Inflammatory macrophage treated with lipopolysaccharide for 1 hour (primary cell): ENCODE measurements at regions not wholly inside any gene's neighbourhood (a gene's known extent, or its start where the extent isn't known, plus 50 kb on each side); places are given as distances from the start of the nearest gene placed in this dataset.

ENCODE experiments used
- DNase-seq, 2 donors: peaks; one replicate each; pipeline ENCODE4 v3.0.0-alpha.2; 2020 to 2022

DNA sequence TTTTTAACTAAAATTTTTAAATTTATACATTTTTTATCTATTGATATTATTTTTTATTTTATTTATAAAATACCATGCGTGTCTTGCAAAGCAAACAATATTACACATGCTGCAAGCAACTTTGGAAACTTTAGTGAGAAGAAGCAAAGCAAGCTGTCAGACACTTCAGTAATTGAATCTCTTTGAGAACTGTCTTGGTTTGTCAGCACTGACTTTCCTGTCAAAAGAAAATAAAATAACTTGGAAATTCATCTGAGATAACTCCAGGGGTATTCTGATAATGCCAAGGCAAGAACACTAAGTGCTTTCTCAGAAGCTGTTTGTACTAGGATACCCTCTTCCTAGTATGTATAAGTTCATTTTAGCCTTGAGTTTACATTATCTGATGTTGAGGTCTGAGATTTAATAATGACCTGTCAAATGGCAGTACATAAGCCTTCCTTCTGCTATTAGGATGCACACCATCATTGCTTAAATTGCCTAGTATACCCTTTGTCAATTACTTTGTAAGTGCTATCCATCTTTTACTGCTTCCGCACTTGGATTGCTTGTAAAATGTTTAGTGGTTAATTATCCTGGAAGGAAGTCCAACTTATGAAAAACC lies 624.2 kb upstream of the AGA start:
- DNase-seq: no peak

DNA sequence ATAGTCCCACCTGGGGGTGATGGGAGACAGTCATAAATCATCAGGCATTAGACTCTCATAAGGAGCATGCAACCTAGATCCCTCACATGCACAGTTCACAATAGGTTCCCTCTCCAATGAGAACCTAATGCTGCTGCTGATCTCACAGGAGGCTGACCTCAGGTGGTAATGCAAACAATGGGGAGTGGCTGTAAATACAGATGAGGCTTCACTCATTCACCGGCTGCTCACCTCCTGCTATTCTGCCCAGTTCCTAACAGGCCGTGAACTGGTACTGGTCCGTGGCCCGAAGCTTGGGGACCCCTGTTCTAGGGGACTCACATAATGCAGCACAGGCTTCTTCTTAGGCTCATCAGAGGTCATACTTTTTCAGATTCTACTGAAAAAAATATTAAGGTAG lies 625.9 kb upstream of the AGA start:
- no peak for DNase-seq

DNA sequence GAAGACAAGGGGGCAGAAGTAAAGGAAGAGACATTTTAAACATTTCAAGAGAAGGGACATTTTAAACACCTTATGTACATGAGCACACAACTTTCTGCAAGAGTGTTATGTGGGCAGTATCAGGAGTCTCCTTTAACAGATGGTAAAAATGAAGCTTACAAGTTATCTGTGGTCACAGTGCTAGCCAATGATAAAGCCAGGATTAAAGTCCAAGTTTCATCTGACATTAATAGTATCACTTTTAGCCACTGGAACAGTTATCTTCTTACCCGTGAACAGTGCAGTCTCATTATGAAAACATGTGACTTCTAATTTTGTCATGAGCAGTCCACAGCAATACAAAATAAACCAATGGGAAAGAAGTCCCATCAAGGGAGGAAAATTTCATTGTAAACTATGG lies 627.9 kb upstream of the AGA start:
- DNase-seq: no peak

DNA sequence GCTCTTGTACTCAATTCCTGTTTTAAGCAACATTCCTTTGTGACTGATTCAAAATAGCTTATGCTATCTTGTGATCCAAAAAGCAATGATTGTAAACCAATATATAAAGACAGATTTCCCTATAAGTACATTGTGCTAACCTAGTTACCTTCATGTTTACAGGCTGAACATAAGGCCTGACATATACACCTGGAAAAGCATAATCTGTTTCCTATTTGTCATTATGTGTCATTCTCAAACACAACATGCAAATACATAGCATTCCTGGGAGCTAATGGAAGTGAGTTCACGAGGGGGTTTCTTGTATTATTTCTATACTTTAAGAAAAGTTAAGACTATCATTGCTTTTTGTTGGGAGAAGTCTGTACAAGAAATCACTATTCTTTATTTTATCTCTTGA lies 638.1 kb upstream of the AGA start:
- DNase-seq: no peak

DNA sequence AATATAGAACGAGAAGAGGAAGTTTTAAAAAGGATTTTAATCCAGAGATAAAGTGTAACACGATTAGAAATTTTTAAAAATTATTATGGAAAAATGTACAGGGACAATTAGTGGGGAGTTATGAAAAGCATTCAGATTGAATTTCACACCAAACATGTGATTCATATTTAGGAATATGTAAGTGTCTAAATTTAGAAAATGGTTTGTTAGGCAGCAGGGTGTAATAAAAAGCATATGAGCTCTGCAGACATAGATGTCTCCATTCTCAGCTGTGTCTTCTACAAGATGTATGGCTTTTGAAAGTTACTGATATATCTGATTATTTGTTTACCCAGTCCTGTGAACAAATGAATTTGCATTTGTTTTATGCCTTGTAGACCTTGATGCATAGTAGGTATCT lies 638.9 kb upstream of the AGA start:
- DNase-seq: no peak

DNA sequence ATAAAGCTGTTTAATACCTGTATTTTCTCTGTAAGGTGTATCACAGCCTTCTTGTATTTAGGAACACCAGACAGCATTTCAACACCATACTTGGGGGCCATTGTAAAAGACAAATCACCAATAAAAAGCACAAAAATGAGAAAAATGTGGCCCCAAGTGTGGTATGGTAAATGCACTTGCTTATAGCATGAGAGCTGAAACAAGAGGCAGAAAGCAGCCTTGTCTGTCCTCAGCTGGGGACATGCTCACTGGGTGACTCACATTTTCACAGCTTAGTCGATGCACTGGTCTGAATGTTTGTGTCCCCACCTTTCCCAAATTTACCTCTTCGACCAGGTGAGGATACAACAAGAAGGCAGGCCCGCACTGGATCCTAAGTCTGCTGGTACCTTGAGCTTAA lies 639.7 kb upstream of the AGA start:
- no peak for DNase-seq

DNA sequence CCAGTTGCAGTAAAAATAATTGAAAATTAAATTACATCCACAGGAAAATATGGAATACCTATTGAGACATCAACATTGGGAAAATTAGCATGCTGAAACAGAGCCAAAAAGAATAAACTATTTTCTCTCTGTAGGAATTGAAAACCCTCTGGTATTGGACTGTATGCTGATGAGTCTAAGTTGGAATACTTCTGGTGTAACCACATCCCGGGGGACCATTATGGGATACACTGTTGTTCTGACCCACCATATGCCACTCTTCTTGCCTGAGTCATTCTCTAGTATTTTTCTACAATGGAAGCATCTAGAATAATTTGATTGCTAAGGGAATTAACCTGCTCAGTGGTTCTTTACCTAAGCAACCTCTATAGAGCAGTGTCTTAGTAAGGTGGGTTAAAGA lies 640.7 kb upstream of the AGA start:
- DNase-seq: no peak

DNA sequence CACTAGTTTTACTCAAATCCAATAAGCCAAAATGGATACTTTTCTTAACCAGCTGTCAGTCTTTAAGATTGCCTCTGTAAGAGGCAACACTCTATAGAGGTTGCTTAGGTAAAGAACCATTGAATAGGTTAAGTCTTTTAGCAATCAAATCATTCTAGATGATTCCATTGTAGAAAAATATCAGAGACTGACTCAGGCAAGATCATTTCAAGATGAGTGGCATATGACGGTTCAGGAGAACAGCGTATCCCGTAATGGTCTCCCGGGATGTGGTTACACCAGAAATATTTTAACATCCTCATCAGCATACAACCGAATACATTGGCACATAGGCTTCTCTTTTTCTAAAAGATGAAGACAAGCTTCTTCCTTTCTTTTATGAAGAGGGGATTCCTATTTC lies 641.7 kb upstream of the AGA start:
- DNase-seq: no peak

DNA sequence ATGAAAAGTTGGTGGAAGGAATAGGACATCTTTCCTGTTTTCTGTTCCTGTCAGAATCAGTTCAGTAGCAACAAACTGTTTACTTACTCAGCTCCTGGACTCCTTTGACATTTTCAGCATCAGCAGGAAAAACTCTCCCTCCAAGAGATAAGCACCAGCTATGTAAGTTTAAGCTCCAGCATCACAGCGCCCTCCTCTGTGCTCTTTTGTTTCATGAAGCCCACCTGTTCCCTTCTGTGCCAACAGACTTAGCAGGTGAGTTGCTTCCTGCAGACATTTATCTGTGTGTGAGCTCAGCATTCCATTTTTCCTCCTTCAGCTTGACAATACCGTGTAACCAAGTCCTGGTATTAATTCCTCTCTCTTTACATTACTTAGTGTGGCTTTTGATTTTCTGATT lies 644.1 kb upstream of the AGA start:
- DNase-seq: no peak

DNA sequence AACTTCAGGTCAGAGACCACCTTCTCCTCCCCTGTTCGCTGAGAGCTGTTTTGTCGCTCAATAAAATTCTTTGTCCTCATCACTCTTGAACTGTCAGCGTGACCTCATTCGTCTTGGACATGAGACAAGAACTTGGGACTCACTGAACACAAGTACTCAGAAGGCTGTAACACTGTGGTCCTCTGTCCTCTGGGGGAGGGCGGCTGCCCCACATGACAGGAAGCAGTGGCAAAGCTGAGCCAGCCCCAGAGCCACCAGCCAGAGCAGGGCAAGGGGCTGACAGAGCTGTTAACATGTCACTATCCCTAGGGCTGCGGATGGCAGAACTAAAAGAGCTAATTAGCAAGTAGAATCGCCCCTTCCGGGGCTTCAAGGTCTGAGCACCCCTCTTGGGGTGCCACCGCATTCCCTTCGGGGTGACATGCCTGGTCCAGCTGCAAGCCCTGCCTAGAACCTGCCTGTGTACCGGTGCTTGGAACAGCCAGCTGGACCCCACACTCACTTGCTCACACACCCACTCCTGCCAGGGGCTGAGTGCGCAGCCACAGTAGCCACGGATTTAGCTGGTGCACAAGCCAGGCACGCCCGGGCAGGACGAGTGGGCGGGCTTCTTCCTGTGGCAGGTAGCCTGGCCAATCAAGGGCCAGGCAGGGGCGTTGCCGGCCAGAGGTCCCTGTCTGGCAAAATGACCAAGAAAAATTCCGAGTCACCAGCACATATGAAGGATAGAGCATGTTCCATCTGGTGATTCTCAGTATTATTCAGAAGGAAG lies 648.6 kb upstream of the AGA start:
- no peak for DNase-seq

DNA sequence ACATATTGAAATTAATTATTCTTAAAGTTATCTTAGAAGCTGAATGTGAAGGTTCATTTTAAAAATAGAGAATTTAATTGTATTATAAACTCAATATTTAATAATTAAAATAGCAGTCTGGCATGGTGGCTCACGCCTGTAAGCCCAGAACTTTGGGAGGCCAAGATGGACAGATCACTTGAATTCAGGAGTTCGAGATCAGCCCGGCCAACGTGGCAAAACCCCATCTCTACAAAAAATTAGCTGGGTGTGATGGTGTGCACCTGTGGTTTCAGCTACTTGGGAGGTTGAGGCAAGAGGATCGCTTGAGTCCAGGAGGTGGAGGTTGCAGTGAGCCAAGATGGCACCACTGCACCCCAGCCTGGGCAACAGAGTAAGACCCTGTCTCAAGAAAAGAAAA lies 659.9 kb upstream of the AGA start:
- DNase-seq: no peak

DNA sequence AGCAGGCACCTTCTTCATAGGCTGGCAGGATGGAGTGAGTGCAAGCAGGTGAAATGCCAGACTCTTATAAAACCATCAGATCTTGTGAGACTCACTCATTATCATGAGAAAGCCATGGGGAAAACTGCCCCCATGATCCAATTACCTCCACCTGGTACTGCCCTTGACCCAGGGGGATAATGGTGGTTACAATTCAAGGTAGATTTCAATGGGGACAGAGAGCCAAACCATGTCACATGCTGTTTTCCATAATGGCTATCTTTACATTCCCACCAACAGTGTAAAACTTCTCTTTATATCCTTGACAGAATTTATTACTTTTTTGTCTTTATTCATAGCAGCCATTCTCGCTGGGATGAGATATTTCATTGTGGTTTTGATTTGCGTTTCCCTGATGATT lies 663.0 kb upstream of the AGA start:
- DNase-seq: no peak

DNA sequence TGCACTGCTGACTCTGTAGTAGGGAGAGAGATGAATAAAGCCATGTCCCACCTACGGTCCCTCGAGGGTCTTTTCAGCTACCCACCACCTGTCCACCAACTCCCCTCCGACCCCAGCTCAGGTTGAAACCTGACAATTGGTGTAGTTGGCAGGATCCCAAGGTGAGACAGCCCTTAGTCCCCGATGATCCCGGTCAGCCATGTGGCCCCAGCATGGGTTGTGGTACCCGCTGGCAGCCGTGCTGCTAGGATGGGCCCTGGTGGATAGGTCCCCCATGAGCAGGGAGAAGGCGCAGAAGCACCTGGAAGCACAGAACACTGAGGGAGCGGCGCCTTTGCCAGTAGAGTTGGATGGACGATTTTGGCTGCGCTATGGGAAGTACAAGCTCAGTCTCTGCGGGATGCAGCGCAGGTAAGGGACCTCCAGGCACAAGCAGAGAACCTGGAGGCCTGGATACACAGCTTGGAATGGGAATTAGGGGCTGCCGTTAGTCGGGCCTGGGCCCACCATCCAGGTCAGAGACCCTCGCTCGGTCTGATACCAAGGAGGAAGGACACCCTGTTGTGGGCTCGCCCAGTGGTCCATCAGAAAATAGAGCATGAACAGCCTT lies 694.6 kb upstream of the AGA start:
- DNase-seq: no peak

DNA sequence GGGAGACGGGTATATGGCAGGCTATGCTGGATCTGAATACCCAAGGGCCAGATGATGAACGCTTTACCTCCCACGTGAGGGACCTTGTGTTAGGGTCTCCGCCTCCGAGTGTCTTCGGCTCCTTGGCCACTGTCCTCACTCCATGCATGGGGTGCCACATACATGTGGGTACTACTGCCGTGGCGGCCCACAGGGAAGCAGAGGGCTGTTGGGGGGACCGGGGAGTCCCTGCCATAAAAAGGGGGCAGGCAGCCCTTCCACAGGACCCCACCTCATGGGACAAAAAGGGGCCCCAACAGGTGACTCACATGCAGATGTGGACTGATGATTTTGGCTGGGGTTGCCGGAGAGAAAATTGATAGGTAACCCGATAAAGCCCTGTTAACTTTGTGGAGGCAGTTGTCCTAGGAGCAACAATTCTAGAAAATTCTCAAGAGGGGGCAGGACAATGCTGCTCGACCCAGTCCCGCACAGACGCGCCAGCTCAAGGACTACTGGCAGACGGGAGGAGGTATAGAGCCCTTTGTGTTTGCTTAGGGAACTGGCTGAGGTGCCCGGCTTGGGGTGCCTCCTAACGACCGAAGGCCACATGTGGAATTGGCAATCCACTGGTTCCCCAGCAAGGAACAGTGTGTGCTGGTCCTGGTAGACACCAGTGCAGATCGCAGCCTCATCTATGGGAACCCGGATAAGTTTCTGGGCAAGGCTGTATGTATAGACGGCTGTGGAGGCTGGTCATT lies 695.7 kb upstream of the AGA start:
- DNase-seq: no peak

DNA sequence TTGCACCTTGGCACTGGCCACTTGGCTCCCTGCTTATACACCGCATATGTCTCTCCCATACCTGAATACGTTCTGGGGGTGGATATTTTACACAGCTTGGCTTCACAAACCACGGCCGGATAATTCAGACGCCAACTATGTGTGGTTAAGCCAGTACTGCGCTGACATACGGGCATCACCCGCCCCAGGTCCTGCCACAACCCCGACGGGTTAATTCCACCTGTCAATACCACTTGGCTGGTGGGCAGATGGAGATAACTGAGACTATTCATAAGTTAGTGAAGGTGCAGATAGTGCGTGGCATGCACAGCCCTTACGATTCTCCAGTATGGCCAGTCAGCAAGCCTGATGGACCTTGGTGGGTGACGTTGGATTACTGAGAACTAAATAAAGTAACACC lies 696.3 kb upstream of the AGA start:
- DNase-seq: no peak

DNA sequence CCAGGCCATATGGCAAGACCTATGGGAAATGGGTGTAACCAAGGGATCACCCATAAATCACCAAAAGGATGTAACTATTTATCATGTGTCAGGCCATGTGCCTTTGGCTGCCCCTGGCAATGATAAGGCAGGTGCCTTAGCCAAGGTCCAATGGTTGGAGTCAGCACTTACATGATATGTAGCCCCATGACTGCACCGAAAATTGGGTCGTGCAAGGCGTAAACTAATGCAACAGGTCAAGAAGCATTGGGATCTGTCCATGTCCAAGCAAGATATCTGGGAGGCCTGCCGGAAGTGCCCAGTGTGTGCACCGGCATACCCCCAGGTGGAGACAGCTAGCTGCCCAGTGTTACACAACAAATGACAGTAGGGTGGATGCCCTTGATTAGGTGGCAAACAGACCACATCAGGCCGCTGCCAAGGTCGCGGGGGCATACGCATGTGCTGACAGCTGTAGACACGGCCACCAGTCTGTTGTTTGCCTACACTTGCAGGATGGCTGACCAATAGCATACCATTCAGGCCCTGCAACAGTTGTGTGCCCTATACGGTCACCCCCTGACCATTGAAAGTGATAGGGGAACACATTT lies 698.2 kb upstream of the AGA start:
- DNase-seq: no peak

DNA sequence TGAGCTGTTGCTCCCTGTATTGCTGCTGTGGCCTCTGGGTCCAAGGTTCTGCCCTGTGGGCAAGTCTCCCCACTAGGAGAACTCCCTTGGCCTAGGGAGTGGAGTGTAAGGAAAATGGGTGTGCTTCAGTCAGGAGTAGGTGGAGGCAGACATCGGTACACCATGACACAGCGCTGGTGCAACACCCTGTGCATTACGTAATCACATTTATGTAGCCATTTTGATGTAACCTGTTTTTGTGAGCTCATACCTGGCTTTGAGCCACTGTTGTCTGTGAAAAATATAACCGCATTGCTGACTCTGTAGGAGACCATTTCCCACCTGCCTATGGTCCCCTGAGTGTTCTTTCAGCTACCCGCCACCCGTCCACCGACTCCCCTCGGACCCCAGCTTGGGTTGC lies 700.5 kb upstream of the AGA start:
- DNase-seq: no peak

DNA sequence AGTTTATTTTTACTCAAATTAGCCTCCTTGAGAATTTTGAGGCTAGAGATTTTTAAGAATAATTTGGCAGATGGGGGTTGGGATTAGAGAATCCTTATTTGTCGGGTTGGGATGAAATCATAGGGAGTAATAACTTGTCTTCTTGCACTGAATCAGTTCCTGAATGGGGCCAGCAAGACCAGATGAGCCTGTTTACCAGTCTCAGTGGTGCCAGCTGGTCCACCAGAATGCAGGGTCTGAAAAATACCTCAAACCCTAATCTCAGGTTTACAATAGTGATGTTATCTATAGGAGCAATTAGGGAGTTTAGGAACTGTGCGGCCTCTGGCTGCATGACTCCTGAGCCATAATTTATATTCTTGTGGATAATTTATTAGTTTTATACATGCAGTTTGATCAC lies 705.9 kb upstream of the AGA start:
- no peak for DNase-seq

DNA sequence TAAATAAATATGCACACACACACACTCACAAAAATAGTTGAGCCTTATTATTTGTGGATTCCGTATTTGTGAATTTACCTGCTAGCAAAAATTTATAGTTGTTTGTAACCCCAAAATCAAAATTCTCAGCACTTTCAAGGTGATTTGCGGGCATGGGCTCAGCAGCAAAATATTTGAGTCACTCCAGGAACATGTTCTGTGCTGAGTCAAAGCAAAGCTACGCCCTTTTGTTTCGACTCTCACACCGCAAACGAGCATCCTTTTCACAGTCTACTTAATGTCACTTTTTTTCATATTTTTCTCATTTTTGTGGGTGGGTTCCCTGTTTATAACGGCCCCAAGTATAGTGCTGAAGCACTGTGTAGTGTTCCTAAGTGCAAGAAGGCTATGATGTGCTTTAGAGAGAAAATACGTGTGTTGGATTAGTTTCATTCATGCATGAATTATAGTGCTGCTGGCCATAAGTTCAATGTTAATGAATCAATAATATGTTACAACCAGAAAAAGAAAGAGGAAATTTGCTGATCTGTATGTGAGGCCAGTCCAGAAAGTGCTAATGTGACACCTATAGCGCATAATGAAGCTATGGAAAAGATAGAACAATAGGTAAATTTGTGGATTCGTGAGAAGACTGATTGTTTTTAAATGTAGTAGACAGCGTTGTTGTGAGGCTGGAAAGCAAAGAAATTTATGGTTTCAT lies 723.2 kb upstream of the AGA start:
- DNase-seq: no peak

DNA sequence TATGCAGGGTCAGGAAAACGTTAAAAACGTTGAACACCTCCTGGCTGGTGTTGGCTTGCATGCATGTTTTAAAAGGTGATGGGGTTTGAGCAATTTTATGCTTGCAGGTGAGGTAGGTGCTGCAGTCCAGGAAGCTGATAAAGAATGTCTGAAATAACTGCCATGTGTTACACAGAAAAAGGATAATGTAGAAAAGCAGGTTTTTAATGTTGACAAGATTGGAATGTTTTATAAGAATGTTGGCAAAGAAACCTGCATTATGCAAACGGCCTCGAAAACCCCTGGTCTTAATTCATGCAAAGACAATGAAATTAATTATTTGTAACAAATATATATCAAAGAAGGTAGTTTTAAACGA lies 723.7 kb upstream of the AGA start:
- no peak for DNase-seq

DNA sequence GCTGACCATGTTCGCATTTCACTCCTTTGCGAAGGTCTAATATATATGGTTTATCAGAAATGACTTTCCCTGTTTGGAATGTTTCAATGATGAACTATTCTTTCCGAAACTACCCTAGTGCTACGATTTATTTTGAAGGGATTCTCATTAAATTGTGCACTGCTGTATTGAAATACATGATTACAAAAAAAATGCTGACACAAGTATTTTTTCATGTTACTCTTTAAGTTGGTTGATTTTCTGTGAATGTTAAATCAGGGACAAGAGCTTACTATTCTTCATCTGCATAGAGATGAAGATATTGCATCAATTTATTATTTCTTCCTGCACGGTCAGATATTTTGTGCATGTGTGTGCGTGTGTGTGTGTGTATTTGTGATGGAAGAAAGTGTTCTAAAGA lies 731.5 kb upstream of the AGA start:
- no peak for DNase-seq

DNA sequence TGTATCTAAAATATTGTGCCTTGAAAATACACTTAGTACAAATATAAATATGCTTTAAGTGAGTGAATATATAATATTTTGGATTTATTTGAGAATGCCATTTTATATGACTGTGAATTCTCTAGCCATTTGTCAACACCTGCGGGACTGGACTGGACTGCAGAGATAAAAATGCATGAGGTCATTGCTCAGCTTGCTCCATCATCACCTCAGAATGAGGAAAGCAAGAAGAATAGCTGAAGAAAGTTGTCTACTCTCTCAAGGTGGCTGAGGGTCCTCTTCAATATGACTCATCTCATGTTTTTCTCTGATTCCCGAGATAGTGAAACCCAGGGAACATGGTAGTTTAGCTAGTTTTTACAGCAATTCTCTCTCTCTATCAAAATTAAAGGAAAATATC lies 732.5 kb upstream of the AGA start:
- DNase-seq: no peak

DNA sequence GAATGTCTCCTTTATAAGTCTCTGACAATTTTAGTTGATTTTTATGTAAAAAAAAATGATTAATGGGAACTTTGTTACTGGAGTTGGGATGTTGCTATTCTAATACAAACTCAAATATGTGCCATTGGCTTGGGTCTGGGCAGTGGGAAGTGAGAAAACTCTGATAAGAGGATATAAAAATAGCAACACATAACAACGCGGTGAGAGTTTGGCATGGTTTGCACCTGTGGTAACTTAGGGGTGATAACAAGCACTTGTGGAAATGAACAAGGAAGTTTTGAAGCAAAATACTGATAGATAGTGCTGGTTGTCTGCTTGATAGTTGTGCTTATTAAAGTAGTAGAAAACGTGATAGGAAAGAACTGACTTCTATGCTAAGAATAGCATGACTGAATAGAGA lies 743.3 kb upstream of the AGA start:
- no peak for DNase-seq
